Activated CD8-positive, alpha-beta memory T cell treated with anti-CD3 and anti-CD28 coated beads for 36 hours (primary cell): ENCODE measurements at regions not wholly inside any gene's neighbourhood (a gene's known extent, or its start where the extent isn't known, plus 50 kb on each side); places are given as distances from the start of the nearest gene placed in this dataset.

Experiments
- CTCF ChIA-PET: fragments of 350-600 bp; sonication (Branson Sonifier 250); formaldehyde crosslinking; loops from one replicate; lab custom pipeline; 2021; ENCODE audit warnings: antibody characterized with exemption; lab: Charles Lee
- POLR2A ChIA-PET: fragments of 350-600 bp; sonication (Branson Sonifier 250); formaldehyde crosslinking; loops from one replicate; lab custom pipeline; 2021; ENCODE audit warnings: antibody characterized with exemption; lab: Charles Lee

GRCh38 chr4:123807187-123807586 lies 410.6 kb downstream of the SPRY1 start:
- CTCF ChIA-PET: no interaction called here
- POLR2A ChIA-PET: no interaction called here

GRCh38 chr4:123807866-123808265 lies 411.3 kb downstream of the SPRY1 start:
- ChIA-PET CTCF (no interaction called here), POLR2A (no interaction called here)

- POLR2A ChIA-PET: no interaction called here
Observed at GRCh38 chr4:123809864-123810263, 413.3 kb downstream of the SPRY1 start.

GRCh38 chr4:123812066-123812390 lies 415.4 kb downstream of the SPRY1 start:
- POLR2A ChIA-PET: no interaction called here
- CTCF ChIA-PET: no interaction called here

More at GRCh38 chr4:123809864-123810263, 413.3 kb downstream of the SPRY1 start:
- CTCF ChIA-PET: no interaction called here

GRCh38 chr4:123813901-123814300 lies 417.3 kb downstream of the SPRY1 start:
- CTCF ChIA-PET: no interaction called here
- POLR2A ChIA-PET: no interaction called here

GRCh38 chr4:123816462-123816861 lies 419.9 kb downstream of the SPRY1 start:
- CTCF ChIA-PET: no interaction called here
- POLR2A ChIA-PET: no interaction called here

- CTCF ChIA-PET: no interaction called here
- POLR2A ChIA-PET: no interaction called here
Observed at GRCh38 chr4:123817025-123817688, 420.6 kb downstream of the SPRY1 start.

- ChIA-PET CTCF (no interaction called here), POLR2A (no interaction called here)
Observed at GRCh38 chr4:123819362-123820035, 422.9 kb downstream of the SPRY1 start.

GRCh38 chr4:123821861-123822260 lies 425.3 kb downstream of the SPRY1 start:
- ChIA-PET POLR2A (no interaction called here), CTCF (no interaction called here)

GRCh38 chr4:123822353-123822752 lies 425.8 kb downstream of the SPRY1 start:
- ChIA-PET CTCF (no interaction called here), POLR2A (no interaction called here)

- CTCF ChIA-PET: no interaction called here
- POLR2A ChIA-PET: no interaction called here
Observed at GRCh38 chr4:123823244-123823643, 426.6 kb downstream of the SPRY1 start.

GRCh38 chr4:123824524-123824923 lies 427.9 kb downstream of the SPRY1 start:
- ChIA-PET CTCF (no interaction called here), POLR2A (no interaction called here)

- POLR2A ChIA-PET: no interaction called here
- CTCF ChIA-PET: no interaction called here
Observed at GRCh38 chr4:123825596-123826291, 429.1 kb downstream of the SPRY1 start.

- ChIA-PET CTCF (no interaction called here), POLR2A (no interaction called here)
Observed at GRCh38 chr4:123826896-123827295, 430.3 kb downstream of the SPRY1 start.

GRCh38 chr4:123827511-123827910 lies 430.9 kb downstream of the SPRY1 start:
- CTCF ChIA-PET: no interaction called here

GRCh38 chr4:123830930-123831329 lies 434.3 kb downstream of the SPRY1 start:
- ChIA-PET POLR2A (no interaction called here), CTCF (no interaction called here)

More at GRCh38 chr4:123827511-123827910, 430.9 kb downstream of the SPRY1 start:
- POLR2A ChIA-PET: no interaction called here

GRCh38 chr4:123832173-123833026 lies 435.8 kb downstream of the SPRY1 start:
- ChIA-PET CTCF (no interaction called here), POLR2A (no interaction called here)

- ChIA-PET POLR2A (no interaction called here), CTCF (no interaction called here)
Observed at GRCh38 chr4:123833171-123833643, 436.6 kb downstream of the SPRY1 start.

GRCh38 chr4:123835831-123836590 lies 439.4 kb downstream of the SPRY1 start:
- CTCF ChIA-PET: interaction anchor here (0.6 kb wide), 1 partner anchor 292 kb away, joined by 4 read pairs; no protein-coding TSS in a partner anchor
- POLR2A ChIA-PET: no interaction called here
